Middle frontal gyrus (tissue), 1 donor: ENCODE measurements at regions not wholly inside any gene's neighbourhood (a gene's known extent, or its start where the extent isn't known, plus 50 kb on each side); places are given as distances from the start of the nearest gene placed in this dataset.

Experiments used
- DNase-seq: peaks from one replicate; pipeline ENCODE4 v3.0.0-alpha.2; 2015; ENCODE audit warnings: low spot score; ENCODE audit errors: extremely low spot score

DNA sequence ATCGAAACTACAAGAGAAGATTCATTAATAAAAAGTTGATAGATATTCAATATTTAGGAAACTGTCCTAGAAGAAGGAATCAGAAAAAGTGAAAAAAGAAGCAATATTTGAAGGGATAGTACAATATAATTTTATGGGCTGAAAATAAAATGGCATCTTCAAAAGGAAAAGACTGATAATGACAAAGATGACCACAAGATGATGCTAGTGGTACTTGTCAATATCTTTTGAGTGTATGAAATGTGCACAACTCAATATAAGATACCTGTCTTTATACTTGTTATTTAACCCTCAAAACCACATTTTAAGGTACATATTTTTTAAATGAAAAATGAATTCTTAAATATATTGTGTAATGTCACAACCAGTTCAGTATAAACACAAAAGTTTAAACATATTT lies 1059.6 kb upstream of the RAG2 start:
- DNase-seq: no peak

DNA sequence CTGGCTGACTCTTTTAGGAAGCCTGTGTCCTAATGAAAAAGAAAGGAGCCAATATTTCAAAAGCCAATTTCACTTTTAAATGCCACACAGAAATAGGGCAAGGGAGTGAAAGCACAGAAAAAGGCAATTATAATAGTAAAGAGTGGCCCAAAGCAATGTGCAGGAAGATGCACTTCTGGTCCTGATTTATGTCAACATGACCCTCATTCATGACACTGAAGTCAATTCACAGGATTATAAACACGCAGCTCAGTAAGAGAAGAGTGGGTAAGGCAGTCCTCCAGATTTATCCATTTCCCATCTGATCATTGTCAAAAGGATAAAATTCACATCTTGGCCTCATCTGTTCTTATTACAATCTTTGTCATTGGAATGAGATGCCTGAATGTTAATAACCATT lies 1049.7 kb upstream of the RAG2 start:
- DNase-seq: no peak

DNA sequence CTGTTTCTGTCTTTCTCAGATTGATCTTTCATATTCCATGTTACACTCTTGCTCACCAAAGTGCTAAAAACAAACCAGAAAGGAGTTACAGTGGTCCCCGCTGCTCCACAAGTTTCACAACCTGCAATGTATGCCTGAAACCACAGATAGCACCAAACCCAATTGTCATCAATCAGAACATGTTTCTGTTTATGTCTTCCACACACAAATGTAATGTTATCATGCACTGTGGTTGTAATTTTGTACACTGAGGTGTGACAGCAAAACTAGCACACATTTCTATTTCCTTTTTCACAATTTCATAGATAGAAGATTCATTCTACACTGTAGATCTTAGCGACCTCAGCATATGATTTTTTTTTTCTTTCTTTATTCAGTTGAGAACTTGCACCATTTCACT lies 1045.9 kb upstream of the RAG2 start:
- no peak for DNase-seq

DNA sequence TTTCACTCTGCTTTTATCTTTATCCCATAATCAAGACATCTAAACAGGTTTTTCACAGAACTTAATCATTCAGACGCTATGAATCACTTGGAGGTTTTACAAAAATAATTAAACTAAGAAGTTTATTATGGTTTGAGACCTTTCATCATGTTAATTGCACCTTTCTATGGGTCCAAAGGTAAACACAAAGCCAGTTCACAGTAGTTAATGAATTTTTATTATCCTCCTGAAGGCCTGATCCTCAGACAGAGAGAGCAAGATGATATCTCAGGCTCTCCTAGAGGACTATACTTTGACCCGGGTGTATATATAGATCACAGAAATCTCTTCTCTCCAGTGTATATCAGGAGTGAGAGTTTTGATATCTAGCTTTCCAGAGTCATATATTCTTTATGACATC lies 1044.3 kb upstream of the RAG2 start:
- no peak for DNase-seq

DNA sequence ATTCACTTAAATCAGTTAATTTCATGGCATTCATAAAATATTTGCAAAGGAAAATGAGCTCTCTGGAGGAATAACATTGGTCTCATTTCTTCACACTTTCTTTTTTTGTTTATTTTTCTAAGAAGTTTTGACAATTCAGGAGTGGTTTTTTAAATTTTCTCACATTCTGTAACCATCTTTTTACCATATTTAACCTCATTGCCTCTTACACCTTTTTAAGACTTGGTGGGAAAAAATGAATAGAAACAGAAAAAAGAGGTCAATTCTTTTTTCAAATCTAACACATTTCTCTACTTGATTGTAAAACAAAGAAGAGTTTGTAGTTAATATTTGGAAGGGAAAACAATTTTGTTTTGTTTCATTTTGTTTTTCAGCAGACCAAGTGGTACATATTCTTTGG lies 1034.7 kb upstream of the RAG2 start:
- no peak for DNase-seq

DNA sequence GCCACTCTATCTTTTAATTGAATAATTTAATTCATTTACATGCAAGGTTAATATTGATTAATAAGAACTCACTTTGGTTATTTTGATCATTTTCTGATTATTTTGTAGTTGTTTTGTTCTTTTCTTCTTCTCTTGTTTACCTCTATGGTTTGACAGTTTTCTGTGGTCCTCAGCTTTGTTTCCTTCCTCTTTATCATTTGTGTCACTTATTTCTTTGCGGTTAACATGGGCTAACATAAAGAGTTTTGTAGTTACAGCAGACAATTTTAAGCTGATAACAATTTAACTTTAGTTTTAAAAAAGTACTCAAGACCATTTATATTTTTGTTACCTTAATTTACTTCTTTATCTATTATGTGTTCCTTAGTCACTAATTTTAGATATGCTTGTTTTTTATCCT lies 1032.8 kb upstream of the RAG2 start:
- no peak for DNase-seq

DNA sequence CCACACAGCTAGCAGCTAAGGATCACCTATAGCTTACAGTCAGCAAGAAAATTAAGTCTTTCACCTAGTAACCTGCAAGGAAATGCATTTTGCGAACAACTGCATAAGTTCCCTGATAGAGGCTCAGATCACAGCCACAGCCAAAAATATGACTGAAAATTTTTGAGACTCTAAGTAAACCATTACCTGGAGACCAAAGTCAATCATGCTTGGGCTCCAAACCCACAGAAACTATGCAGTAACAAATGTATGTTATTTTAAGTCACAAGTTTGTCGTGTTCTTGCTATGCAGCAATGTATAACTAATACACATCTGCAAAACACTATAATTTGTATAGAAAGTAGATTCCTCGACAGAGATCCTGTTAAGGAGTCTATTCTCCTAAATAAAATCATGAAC lies 1025.7 kb upstream of the RAG2 start:
- DNase-seq: no peak

DNA sequence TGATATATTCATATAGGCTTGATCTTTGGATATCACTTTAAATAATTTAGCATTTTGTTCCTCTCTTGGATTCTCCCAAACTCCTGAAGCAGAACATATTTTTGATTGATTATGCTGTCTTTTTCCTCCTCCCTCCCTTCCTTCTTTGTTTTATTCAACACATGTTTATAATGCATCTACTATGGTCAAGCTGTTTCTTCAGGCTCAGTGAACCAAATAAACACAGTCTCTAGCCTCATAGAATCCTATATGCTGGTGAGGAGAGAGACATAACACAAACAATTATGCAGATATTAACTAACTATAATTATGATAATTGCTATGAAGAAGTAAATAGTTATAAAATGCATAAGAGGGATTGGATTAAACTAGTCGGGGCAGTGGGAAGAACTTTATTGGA lies 1023.6 kb upstream of the RAG2 start:
- no peak for DNase-seq

DNA sequence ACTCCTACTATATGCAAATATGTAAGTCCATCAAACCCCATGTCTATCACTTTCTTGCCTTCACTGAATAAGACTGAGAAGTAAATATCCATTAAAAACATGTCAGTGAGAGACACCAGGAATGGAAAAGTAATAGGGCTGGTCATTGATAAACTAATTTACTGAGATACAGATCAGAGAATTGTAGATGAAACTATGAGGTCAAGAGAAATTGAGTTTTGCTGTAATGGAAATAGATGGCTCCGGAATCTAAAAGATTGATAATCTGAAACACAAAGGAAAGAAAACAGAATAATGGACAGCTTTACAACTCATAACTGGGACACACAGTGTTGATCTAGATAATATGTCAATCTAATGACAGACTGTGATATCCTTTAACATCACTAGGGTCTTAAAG lies 1018.3 kb upstream of the RAG2 start:
- no peak for DNase-seq

DNA sequence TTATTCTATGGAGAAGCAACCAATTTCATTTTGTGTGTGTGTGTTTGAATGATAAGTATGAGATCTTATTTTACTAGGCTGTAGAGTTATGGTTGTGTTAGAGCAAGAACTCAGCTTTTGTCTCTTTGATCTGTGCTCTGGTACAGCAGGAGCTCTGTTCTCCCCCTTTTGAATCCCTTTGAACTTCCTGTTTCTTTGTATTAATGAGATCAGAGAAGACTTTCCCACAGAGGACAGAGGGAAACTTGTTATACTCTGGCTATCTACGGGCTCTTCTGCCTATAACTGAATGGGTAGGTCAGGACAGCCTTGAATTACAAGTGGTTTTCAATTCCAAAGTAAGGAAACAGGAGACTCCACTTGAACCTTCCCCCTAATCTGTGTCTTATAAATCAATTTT lies 1015.0 kb upstream of the RAG2 start:
- no peak for DNase-seq

DNA sequence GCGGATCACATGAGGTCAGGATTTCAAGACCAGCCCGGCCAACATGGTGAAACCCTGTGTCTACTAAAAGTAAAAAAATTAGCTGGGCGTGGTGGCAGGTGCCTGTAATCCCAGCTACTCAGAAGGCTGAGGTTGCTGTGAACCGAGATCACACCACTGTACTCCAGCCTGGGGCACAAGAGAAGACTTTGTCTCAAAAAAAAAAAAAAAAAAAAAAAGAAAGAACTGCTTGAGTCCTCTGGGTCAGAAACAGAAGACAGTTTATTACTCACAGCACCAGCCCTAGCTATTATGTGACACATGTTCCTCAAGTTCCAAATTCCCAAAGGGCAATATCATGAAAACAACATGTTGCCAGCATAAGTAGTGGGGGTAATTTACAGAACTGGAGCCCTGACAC lies 1014.1 kb upstream of the RAG2 start:
- DNase-seq: no peak

DNA sequence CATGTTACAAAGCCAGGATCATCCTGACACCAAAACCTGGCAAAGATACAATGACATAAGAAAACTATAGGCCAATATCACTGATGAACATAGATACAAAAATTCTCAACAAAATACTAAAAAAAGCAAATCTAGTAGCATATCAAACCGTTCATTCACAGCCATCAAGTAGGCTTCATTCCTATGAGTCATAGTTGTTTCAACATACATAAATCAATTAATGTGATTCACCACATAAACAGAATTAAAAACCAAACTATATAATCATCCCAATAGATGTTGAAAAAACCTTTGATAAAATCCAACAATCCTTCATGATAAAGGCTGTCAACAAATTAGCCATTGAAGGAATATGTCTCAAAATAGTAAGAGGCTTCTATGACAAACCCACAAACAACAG lies 1007.2 kb upstream of the RAG2 start:
- no peak for DNase-seq

DNA sequence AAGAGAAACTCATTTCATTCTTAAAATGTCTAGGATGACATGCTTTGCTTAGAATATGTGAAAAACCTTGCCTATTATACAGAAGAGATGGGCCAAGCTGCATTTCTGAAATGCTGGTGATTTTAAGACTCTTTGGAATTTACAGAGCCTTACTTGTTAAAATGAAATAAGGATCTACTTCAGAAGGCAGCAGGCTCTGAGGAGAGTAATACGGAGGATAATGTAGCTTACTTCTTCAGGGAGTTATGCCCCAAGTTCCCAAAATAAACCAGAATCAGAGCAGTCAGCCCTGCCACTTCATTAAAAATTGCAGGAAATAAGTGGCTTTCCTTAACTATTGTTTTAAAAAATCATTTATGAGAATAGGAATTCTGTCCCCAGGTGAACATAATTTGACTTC lies 1000.3 kb upstream of the RAG2 start:
- no peak for DNase-seq

DNA sequence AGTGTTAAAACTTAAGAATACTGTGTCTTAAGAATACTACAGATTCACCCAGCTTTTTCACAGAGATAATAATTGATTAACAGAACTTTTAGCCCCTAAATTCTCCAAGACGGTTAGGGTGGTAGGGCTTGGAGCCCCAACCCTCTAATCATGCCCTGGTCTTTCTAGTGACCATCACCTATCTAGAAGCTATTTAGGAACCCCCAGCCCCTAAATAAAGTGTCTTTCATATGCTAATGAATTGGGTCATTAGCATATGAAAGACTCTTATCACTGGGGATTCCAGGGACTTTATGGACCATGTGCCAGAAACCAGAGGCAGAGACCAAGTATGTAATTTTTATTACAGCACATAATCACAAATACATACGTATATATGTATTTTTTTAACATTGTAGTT lies 999.7 kb upstream of the RAG2 start:
- no peak for DNase-seq

DNA sequence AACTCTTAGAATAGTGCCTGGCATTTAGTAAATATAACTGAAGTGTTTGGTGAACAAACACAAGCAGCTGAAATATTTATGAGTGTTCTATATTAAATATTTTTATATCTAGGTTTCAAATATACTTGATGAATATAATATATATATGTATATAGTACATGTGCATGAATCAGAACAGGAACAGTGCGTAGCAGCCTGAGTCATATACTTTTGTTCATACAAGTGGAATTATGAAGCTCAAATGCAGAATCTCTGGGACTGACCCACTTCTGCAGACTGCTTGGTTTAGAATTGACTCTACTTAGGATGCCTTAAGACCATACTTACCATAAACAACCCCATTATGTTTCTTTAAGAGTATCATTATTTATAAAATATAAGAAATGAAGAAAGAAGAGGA lies 997.8 kb upstream of the RAG2 start:
- DNase-seq: no peak

DNA sequence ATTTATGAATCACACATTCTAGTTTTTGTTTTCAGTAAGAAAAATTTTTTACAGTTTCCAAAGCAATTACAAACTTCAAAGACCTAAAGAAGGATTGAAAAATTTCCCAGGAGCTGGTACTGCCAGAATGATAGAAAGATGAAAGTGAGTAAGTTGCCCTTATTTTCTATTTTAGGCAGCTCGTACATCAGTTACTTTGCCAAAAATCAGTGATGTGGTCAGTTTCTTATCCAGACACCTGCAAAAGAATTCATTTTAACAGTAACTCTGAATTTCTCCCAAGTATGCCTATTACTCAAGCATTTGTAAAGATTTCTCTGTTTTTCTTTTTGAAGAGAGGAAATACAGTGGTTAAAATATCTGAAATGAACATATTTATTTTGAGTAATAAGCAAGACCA lies 976.3 kb upstream of the RAG2 start:
- DNase-seq: no peak

DNA sequence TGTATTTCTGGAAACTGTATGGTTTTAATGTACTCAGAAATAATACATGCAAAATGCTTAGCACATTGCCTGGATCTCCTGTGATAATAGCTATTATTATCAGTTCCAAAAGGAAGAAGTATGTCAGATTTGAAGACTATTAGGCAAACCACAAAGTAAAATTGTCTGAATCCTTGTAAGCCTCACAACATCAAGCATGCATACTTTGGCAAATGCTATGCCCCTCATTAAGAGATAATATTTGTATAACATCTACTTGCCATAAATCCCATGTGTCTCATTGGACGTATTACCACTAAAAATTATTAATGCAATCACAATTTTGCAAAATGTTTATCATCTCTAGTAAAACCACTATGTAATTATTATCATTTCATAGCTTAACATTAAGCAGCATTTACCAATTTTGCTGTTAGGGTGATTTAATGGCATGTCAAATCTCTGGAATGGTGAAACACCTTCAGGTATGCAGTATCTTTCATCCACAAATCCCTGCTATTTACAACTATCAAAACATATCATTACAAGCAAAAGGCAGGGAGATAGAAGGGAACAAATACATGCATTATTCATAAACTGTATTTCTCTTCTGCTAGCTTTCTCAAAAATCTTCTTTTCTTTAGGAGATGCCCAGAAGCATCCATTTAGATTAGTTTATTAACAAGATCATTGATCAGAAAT lies 974.6 kb upstream of the RAG2 start:
- DNase-seq: no peak

DNA sequence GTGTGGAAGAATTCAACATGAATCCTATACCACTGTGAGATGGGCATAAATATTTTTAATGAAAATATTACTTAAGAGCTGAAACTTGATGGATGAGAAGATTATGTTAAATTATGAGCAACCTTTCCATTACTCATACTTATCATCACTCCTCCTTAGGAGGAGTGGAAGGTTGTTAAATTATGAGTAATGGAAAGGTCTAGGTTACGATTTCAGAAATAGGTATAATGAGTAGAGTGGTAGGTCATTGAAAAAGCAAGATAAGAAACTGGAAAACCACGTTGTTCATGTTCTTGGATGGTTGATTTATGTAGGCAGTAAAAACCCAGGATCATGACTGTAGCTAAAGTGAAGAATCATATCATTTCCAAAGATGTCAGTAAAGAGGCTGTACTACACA lies 973.2 kb upstream of the RAG2 start:
- DNase-seq: no peak

DNA sequence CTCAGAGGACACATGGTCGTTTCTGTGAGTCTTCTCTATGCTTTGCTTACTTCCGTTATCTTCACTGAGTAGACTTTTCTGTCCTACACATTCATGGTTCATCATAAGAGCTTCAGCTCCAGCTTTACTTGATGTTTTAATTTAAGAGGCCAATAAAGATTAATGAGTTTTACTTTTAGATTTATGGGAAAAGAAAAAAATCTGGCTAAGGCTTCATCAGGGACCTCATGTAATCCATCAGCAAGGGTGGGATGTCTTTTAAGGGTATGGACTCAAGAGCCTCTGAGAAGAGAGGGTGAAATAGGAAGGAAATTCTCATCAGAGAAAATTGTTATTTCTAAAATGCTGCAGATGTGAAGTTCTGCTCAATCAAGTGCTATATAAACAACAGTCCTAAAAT lies 963.0 kb upstream of the RAG2 start:
- DNase-seq: no peak

DNA sequence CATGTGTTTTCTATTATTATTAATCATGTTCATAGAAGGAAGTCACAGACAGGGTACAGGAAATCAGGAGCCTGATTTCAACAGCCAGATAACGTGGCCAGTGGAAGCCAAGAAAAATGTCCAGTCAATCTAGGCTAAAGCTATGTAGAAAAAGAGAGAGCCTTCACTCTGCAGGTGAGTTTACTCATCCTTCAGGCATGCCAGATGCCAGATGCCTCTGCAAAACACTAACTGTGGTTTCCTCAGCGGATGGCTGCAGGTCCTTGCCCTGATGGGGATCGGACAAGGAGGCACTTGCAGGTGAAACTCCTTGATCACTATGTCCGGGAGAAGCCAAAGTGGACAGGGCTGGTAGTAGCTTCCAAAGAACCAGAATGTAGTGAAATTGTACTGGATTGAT lies 962.3 kb upstream of the RAG2 start:
- DNase-seq: no peak

DNA sequence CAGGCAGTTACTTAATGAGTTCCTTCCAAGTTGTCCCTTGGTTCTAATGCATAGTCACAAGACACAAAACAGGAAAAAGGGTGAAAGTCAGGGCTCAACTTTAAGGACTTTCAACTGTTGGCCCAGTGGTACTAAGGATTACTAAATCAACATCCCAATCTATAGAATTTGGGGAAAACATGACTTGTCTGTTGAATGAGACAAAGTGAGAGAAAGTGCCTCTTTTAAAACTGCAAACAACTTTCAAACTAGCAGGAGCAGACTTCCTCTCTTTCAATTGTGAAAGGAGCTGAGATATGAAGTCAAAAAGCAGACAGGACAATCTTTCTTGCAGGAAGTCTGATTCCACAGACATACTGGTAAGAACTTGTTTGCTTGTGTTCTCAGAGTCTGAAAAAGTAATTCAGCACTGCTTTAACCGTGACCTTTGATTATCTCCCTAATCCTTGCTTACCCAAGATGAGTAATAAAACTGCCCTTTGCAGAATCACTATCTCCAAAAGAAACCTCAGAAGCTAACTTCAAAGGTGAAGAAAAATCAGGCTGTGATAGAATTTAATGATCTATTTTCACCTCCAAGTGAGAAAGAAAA lies 960.7 kb upstream of the RAG2 start:
- DNase-seq: no peak

DNA sequence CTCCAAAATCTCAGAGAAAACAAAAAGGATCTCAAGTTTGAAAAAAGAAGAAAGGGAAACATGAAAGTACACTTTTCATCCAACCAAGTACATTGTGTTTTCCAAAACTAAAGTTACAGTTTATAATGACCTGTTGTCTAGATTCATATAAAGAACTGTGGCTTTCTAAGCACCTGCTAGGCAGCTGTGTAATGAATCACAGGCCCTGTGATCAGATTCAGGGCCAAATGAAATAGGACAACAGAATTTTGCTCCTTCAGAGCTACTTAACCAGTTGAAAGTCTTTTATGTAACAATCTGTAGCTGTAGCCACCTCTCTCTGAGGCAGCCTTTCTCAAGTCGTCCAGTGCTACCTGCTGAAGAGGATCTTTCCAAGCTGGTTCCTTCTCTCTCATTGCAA lies 960.0 kb upstream of the RAG2 start:
- DNase-seq: no peak

DNA sequence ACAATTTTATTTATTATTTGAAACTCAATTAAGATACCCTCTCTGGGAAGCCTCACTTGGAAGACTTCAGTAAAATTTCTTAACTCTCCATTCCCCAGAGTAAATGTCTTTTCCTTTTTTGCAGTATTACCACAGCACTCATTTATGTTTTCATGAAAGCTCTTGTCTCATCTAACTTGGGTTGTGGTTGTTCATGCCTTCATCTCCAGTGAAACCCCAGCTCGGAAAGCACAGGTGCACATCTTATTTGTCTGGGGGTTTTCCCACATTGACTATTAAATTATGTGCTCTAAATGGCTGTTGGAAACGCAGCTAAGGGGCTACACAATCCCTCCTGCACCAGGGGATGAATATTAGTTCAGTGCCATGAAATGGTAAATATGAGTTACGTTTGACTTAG lies 954.2 kb upstream of the RAG2 start:
- DNase-seq: no peak

DNA sequence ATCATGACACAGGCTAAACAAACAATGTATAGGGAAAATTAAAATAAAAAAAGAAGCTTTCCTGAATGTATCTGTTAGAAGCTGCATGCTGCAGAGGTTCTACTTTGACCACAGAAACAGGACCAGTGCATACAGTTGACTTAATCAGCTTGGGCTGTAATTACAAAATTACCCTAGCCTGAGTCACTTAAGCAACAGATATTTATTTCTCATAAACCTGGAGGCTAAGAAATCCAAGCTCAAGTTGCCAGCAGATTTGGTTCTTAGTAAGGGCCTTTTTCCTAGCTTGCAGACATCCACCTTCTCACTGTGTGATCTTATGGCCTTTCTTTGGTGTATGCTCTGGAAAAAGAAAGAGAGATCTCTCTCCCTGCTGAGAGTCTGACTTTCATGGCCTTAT lies 946.5 kb upstream of the RAG2 start:
- no peak for DNase-seq
